ENCODE measurements at regions not wholly inside any gene's neighbourhood (a gene's known extent, or its start where the extent isn't known, plus 50 kb on each side); places are given as distances from the start of the nearest gene placed in this dataset.

DNA sequence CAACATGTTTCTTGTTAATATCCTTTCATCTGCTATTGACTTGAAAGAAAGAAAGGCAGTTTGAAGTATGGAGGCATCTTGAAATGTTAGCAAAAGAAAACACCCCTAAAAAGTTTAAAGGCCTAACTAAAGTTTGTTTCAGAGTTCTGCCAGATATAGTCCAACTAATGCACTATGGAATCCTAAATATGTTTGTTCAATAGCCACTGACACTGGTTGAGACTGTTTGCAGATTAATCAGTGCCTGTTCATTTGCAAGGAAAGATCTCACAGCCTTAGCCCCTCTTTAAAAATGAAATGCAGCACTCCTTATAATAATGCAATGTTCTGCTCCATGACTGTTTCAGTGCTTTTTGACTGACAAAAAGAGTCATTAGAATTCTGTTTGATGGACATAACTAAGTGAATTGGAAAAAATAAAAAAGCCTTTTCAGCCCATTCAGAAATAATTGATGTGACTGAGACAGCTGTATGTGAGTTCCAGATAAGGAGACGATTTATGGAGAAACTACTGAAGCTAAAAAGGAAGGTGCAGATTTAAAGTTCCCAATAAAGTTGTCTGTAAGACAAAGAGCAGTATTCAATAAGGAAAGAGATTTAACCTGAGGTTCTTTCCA, 192.0 kb downstream of the PCDH7 start:
- TF ChIP-seq, protein P1, sequence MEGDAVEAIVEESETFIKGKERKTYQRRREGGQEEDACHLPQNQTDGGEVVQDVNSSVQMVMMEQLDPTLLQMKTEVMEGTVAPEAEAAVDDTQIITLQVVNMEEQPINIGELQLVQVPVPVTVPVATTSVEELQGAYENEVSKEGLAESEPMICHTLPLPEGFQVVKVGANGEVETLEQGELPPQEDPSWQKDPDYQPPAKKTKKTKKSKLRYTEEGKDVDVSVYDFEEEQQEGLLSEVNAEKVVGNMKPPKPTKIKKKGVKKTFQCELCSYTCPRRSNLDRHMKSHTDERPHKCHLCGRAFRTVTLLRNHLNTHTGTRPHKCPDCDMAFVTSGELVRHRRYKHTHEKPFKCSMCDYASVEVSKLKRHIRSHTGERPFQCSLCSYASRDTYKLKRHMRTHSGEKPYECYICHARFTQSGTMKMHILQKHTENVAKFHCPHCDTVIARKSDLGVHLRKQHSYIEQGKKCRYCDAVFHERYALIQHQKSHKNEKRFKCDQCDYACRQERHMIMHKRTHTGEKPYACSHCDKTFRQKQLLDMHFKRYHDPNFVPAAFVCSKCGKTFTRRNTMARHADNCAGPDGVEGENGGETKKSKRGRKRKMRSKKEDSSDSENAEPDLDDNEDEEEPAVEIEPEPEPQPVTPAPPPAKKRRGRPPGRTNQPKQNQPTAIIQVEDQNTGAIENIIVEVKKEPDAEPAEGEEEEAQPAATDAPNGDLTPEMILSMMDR (IDR thresholded peaks at IDR 0.05 in 4 of 5, conservative IDR thresholded peaks at IDR 0.05 in 1 of 5) = no peak
- no peak for TF ChIP-seq POLR2A (IDR thresholded peaks at IDR 0.05)
